Esophagus (tissue), 2 donors: ENCODE measurements at regions not wholly inside any gene's neighbourhood (a gene's known extent, or its start where the extent isn't known, plus 50 kb on each side); places are given as distances from the start of the nearest gene placed in this dataset.

ENCODE experiments used
- H3K27ac ChIP-seq, 2 donors: one replicate each; pipeline ENCODE4 v1.5.1; 2013; ENCODE audit warnings: low read depth in 2 of 2, mild to moderate bottlenecking in 2 of 2, inconsistent platforms in 1 of 2, low read length in 1 of 2, moderate library complexity in 1 of 2
- H3K27me3 ChIP-seq, 2 donors: one replicate each; pipeline ENCODE4 v1.6.1; 2013; ENCODE audit warnings: low read length in 2 of 2, control low read depth in 1 of 2, mild to moderate bottlenecking in 1 of 2; ENCODE audit not compliant: insufficient read depth in 2 of 2, control insufficient read depth in 1 of 2
- H3K36me3 ChIP-seq, 2 donors: one replicate each; pipeline ENCODE4 v1.6.1; 2013; ENCODE audit warnings: low read length in 1 of 2; ENCODE audit not compliant: control insufficient read depth in 2 of 2, insufficient read depth in 2 of 2
- H3K4me1 ChIP-seq, 2 donors: one replicate each; pipeline ENCODE4 v1.6.1; 2013; ENCODE audit warnings: low read length in 1 of 2; ENCODE audit not compliant: control insufficient read depth in 2 of 2, insufficient read depth in 2 of 2
- H3K4me3 ChIP-seq, 2 donors: one replicate each; pipeline ENCODE4 v1.5.1; 2013; ENCODE audit warnings: low read length in 2 of 2, mild to moderate bottlenecking in 2 of 2, low read depth in 1 of 2, moderate library complexity in 1 of 2
- H3K9me3 ChIP-seq, 2 donors: one replicate each; pipeline ENCODE4 v1.6.1; 2013; ENCODE audit warnings: mild to moderate bottlenecking in 2 of 2, low read depth in 1 of 2, low read length in 1 of 2, moderate library complexity in 1 of 2; ENCODE audit not compliant: control insufficient read depth in 2 of 2, insufficient read depth in 1 of 2
- WGBS, 2 donors: extraction: QIAGEN DNeasy Blood & Tissue Kit; methylation state at CpG; one replicate each; pipeline ENCODE4 v1.1.7; 2013; 5-methylcytosine and 5-hydroxymethylcytosine counted together
- donor health status: healthy with polysubstance abuse.
- donor health status: Bipolar disorder and iron deficiency.

GRCh38 chr3:194245975-194246561 lies 105.1 kb downstream of the CPN2 start:
- H3K27ac ChIP-seq = no peak overlapping the region
- H3K4me3 ChIP-seq = no peak overlapping the region
- no peaks in the 10 kb centered on the region for H3K27me3 ChIP-seq
- no peaks in the 10 kb centered on the region for H3K36me3 ChIP-seq
- H3K9me3 ChIP-seq = no peaks in the 10 kb centered on the region
- 81 to 83% methylated on average over 4 of the region's 4 CpGs for WGBS, 2 donors
- H3K4me1 ChIP-seq = peaks cover 2 to 5% of the 10 kb centered on the region in 2 donors

GRCh38 chr3:194246709-194247349 lies 104.3 kb downstream of the CPN2 start:
- Histone ChIP-seq H3K27ac (no peak overlapping the region), H3K9me3 (no peaks in the 10 kb centered on the region), H3K27me3 (no peaks in the 10 kb centered on the region), H3K36me3 (no peaks in the 10 kb centered on the region), H3K4me3 (no peak overlapping the region), H3K4me1 (peaks cover 2 to 7% of the 10 kb centered on the region in 2 donors)
- 75% methylated on average over 7 of the region's 7 CpGs for WGBS, 2 donors

- Histone ChIP-seq H3K27ac (no peak overlapping the region), H3K4me3 (no peak overlapping the region), H3K9me3 (no peaks in the 10 kb centered on the region), H3K36me3 (no peaks in the 10 kb centered on the region), H3K27me3 (no peaks in the 10 kb centered on the region), H3K4me1 (peaks cover 2 to 7% of the 10 kb centered on the region in 2 donors)
- WGBS, 2 donors = 77 to 93% methylated on average over 10 of the region's 10 CpGs
These were observed 103.8 kb downstream of the CPN2 start for GRCh38 chr3:194247350-194247740.

- H3K36me3 ChIP-seq = no peaks in the 10 kb centered on the region
- no peaks in the 10 kb centered on the region for H3K27me3 ChIP-seq
- H3K4me3 ChIP-seq = no peak overlapping the region
- H3K9me3 ChIP-seq = no peaks in the 10 kb centered on the region
- H3K27ac ChIP-seq = no peak overlapping the region
- 54 to 61% methylated on average over 13 of the region's 13 CpGs for WGBS, 2 donors
- H3K4me1 ChIP-seq = peaks cover 2 to 7% of the 10 kb centered on the region in 2 donors
These were observed 101.6 kb downstream of the CPN2 start for GRCh38 chr3:194249323-194250097.

GRCh38 chr3:194250098-194251002 lies 100.8 kb downstream of the CPN2 start:
- Histone ChIP-seq H3K4me1 (peaks cover 2 to 9% of the 10 kb centered on the region in 2 donors), H3K27me3 (no peaks in the 10 kb centered on the region), H3K27ac (no peak overlapping the region), H3K36me3 (no peaks in the 10 kb centered on the region), H3K4me3 (no peak overlapping the region), H3K9me3 (no peaks in the 10 kb centered on the region)
- 40 to 42% methylated on average over 20 of the region's 20 CpGs for WGBS, 2 donors

GRCh38 chr3:194251007-194251406 lies 100.1 kb downstream of the CPN2 start:
- Histone ChIP-seq H3K36me3 (no peaks in the 10 kb centered on the region), H3K27ac (no peak overlapping the region), H3K4me3 (no peak overlapping the region), H3K4me1 (peaks cover 2 to 9% of the 10 kb centered on the region in 2 donors), H3K9me3 (no peaks in the 10 kb centered on the region), H3K27me3 (no peaks in the 10 kb centered on the region)
- 72 to 74% methylated on average over 10 of the region's 10 CpGs for WGBS, 2 donors

- Histone ChIP-seq H3K27ac (no peak overlapping the region), H3K36me3 (no peaks in the 10 kb centered on the region), H3K4me1 (peaks cover 2 to 9% of the 10 kb centered on the region in 2 donors), H3K4me3 (no peak overlapping the region), H3K27me3 (no peaks in the 10 kb centered on the region), H3K9me3 (no peaks in the 10 kb centered on the region)
- WGBS, 2 donors = 74 to 81% methylated on average over 6 of the region's 6 CpGs
These were observed 99.7 kb downstream of the CPN2 start for GRCh38 chr3:194251461-194251860.

GRCh38 chr3:194251891-194252560 lies 99.1 kb downstream of the CPN2 start:
- Histone ChIP-seq H3K27ac (no peak overlapping the region), H3K27me3 (no peaks in the 10 kb centered on the region), H3K9me3 (no peaks in the 10 kb centered on the region), H3K4me3 (no peak overlapping the region), H3K4me1 (peaks cover 2 to 9% of the 10 kb centered on the region in 2 donors), H3K36me3 (no peaks in the 10 kb centered on the region)
- 95% methylated on average over 18 of the region's 18 CpGs for WGBS, 2 donors

GRCh38 chr3:194253270-194253669 lies 97.9 kb downstream of the CPN2 start:
- 74 to 75% methylated on average over 4 of the region's 4 CpGs for WGBS, 2 donors

More at GRCh38 chr3:194253270-194253669, 97.9 kb downstream of the CPN2 start:
- no peaks in the 10 kb centered on the region for H3K36me3 ChIP-seq
- H3K9me3 ChIP-seq = peaks cover 0 to 2% of the 10 kb centered on the region in 2 donors
- H3K4me3 ChIP-seq = no peak overlapping the region
- no peaks in the 10 kb centered on the region for H3K27me3 ChIP-seq
- H3K4me1 ChIP-seq = peaks cover 2 to 9% of the 10 kb centered on the region in 2 donors
- H3K27ac ChIP-seq = no peak overlapping the region
